ENCODE measurements at regions not wholly inside any gene's neighbourhood (a gene's known extent, or its start where the extent isn't known, plus 50 kb on each side); places are given as distances from the start of the nearest gene placed in this dataset.

GRCh38 chr12:67925552-67925951, 63.7 kb upstream of the IFNG-AS1 start:
- Histone ChIP-seq H4K8ac (ENCODE audit: low read depth, low read length) (no peak overlapping the region), H3K4me1 (ENCODE audit: control insufficient read depth in 2 of 2, insufficient read depth in 1 of 2, low read depth in 1 of 2, low read length in 2 of 2) (peaks cover 0 to 17% of the 10 kb centered on the region in 2 donors), H2AFZ (ENCODE audit: low read length) (no peak overlapping the region), H3K79me1 (ENCODE audit: low read depth, low read length) (no peaks in the 10 kb centered on the region), H2BK15ac (ENCODE audit: low read length) (no peak overlapping the region), H3K4me2 (ENCODE audit: insufficient read depth, low read length, poor library complexity, severe bottlenecking) (no peak overlapping the region), H3K14ac (ENCODE audit: low read length) (no peak overlapping the region), H3K27ac (replicated peaks; ENCODE audit: low read length) (no peak overlapping the region), H3K27me3 (ENCODE audit: control insufficient read depth in 3 of 3, insufficient read depth in 3 of 3, low read depth in 1 of 3, low read length in 3 of 3) (peaks cover 0 to 2% (median 0%) of the 10 kb centered on the region in 3 experiments), H3K36me3 (replicated peaks in 1 of 2; ENCODE audit: control insufficient read depth in 2 of 2, insufficient read depth in 2 of 2, low read length in 2 of 2) (no peaks in the 10 kb centered on the region), H2BK12ac (ENCODE audit: low read length) (no peak overlapping the region), H3K4me3 (ENCODE audit: low read length in 2 of 2) (no peak overlapping the region), H3K23ac (ENCODE audit: low read depth, low read length, poor library complexity) (no peak overlapping the region), H3K9me3 (replicated peaks in 1 of 2; ENCODE audit: control insufficient read depth in 2 of 2, insufficient read depth in 1 of 2, low read depth in 1 of 2, low read length in 2 of 2) (no peaks in the 10 kb centered on the region), H2AK5ac (ENCODE audit: low read depth, low read length) (no peak overlapping the region), H4K91ac (ENCODE audit: low read depth, low read length, poor library complexity) (no peak overlapping the region), H3K18ac (ENCODE audit: low read length) (no peak overlapping the region), H2BK5ac (ENCODE audit: low read length) (no peak overlapping the region), H3K4ac (ENCODE audit: low read length) (no peak overlapping the region), H3K9ac (ENCODE audit: low read depth, low read length, poor library complexity) (no peak overlapping the region), H2BK120ac (ENCODE audit: low read depth, low read length) (no peak overlapping the region)
- no CpG with 5 or more reads among the region's 3 CpGs for WGBS, 2 donors (ENCODE audit: extremely low coverage in 2 of 2, insufficient read length in 2 of 2, insufficient replicate concordance in 1 of 2)
- DNase-seq (ENCODE audit: low spot score) = no peak

- WGBS, 2 donors (ENCODE audit: extremely low coverage in 2 of 2, insufficient read length in 2 of 2, insufficient replicate concordance in 1 of 2) = no CpG with 5 or more reads among the region's 3 CpGs
- no peak overlapping the region for H3K4me3 ChIP-seq (ENCODE audit: low read length in 2 of 2)
- no peak overlapping the region for H3K23ac ChIP-seq (ENCODE audit: low read depth, low read length, poor library complexity)
- no peak overlapping the region for H3K27ac ChIP-seq (replicated peaks; ENCODE audit: low read length)
- DNase-seq (ENCODE audit: low spot score) = no peak
- no peak overlapping the region for H3K9ac ChIP-seq (ENCODE audit: low read depth, low read length, poor library complexity)
- H2BK15ac ChIP-seq (ENCODE audit: low read length) = no peak overlapping the region
- H2BK5ac ChIP-seq (ENCODE audit: low read length) = no peak overlapping the region
- H3K4me2 ChIP-seq (ENCODE audit: insufficient read depth, low read length, poor library complexity, severe bottlenecking) = no peak overlapping the region
- peaks cover 0 to 15% of the 10 kb centered on the region in 2 donors for H3K4me1 ChIP-seq (ENCODE audit: control insufficient read depth in 2 of 2, insufficient read depth in 1 of 2, low read depth in 1 of 2, low read length in 2 of 2)
- no peaks in the 10 kb centered on the region for H3K79me1 ChIP-seq (ENCODE audit: low read depth, low read length)
- peaks cover 0 to 2% (median 0%) of the 10 kb centered on the region in 3 experiments for H3K27me3 ChIP-seq (ENCODE audit: control insufficient read depth in 3 of 3, insufficient read depth in 3 of 3, low read depth in 1 of 3, low read length in 3 of 3)
- no peak overlapping the region for H2BK120ac ChIP-seq (ENCODE audit: low read depth, low read length)
- no peak overlapping the region for H2BK12ac ChIP-seq (ENCODE audit: low read length)
- H3K9me3 ChIP-seq (replicated peaks in 1 of 2; ENCODE audit: control insufficient read depth in 2 of 2, insufficient read depth in 1 of 2, low read depth in 1 of 2, low read length in 2 of 2) = no peaks in the 10 kb centered on the region
- H2AK5ac ChIP-seq (ENCODE audit: low read depth, low read length) = no peak overlapping the region
- no peak overlapping the region for H3K14ac ChIP-seq (ENCODE audit: low read length)
- no peak overlapping the region for H4K91ac ChIP-seq (ENCODE audit: low read depth, low read length, poor library complexity)
- no peak overlapping the region for H4K8ac ChIP-seq (ENCODE audit: low read depth, low read length)
- no peaks in the 10 kb centered on the region for H3K36me3 ChIP-seq (replicated peaks in 1 of 2; ENCODE audit: control insufficient read depth in 2 of 2, insufficient read depth in 2 of 2, low read length in 2 of 2)
- H3K4ac ChIP-seq (ENCODE audit: low read length) = no peak overlapping the region
- H2AFZ ChIP-seq (ENCODE audit: low read length) = no peak overlapping the region
- no peak overlapping the region for H3K18ac ChIP-seq (ENCODE audit: low read length)
These were observed 63.2 kb upstream of the IFNG-AS1 start for GRCh38 chr12:67926063-67926462.

- H3K27ac ChIP-seq (replicated peaks; ENCODE audit: low read length) = no peak overlapping the region
- no peaks in the 10 kb centered on the region for H3K9me3 ChIP-seq (replicated peaks in 1 of 2; ENCODE audit: control insufficient read depth in 2 of 2, insufficient read depth in 1 of 2, low read depth in 1 of 2, low read length in 2 of 2)
- H3K36me3 ChIP-seq (replicated peaks in 1 of 2; ENCODE audit: control insufficient read depth in 2 of 2, insufficient read depth in 2 of 2, low read length in 2 of 2) = no peaks in the 10 kb centered on the region
- no peak overlapping the region for H3K23ac ChIP-seq (ENCODE audit: low read depth, low read length, poor library complexity)
- DNase-seq (ENCODE audit: low spot score) = no peak
- no CpG with 5 or more reads among the region's 4 CpGs for WGBS, 2 donors (ENCODE audit: extremely low coverage in 2 of 2, insufficient read length in 2 of 2, insufficient replicate concordance in 1 of 2)
- H3K9ac ChIP-seq (ENCODE audit: low read depth, low read length, poor library complexity) = no peak overlapping the region
- H4K91ac ChIP-seq (ENCODE audit: low read depth, low read length, poor library complexity) = no peak overlapping the region
- no peak overlapping the region for H3K4me2 ChIP-seq (ENCODE audit: insufficient read depth, low read length, poor library complexity, severe bottlenecking)
- H2BK5ac ChIP-seq (ENCODE audit: low read length) = no peak overlapping the region
- H2AFZ ChIP-seq (ENCODE audit: low read length) = no peak overlapping the region
- H3K27me3 ChIP-seq (ENCODE audit: control insufficient read depth in 3 of 3, insufficient read depth in 3 of 3, low read depth in 1 of 3, low read length in 3 of 3) = peaks cover 0 to 2% (median 0%) of the 10 kb centered on the region in 3 experiments
- H3K4me3 ChIP-seq (ENCODE audit: low read length in 2 of 2) = no peak overlapping the region
- H2BK15ac ChIP-seq (ENCODE audit: low read length) = no peak overlapping the region
- H3K18ac ChIP-seq (ENCODE audit: low read length) = no peak overlapping the region
- no peaks in the 10 kb centered on the region for H3K79me1 ChIP-seq (ENCODE audit: low read depth, low read length)
- no peak overlapping the region for H2BK120ac ChIP-seq (ENCODE audit: low read depth, low read length)
- H2BK12ac ChIP-seq (ENCODE audit: low read length) = no peak overlapping the region
- H3K4me1 ChIP-seq (ENCODE audit: control insufficient read depth in 2 of 2, insufficient read depth in 1 of 2, low read depth in 1 of 2, low read length in 2 of 2) = peaks cover 0 to 12% of the 10 kb centered on the region in 2 donors
- H3K14ac ChIP-seq (ENCODE audit: low read length) = no peak overlapping the region
- no peak overlapping the region for H3K4ac ChIP-seq (ENCODE audit: low read length)
- no peak overlapping the region for H2AK5ac ChIP-seq (ENCODE audit: low read depth, low read length)
- no peak overlapping the region for H4K8ac ChIP-seq (ENCODE audit: low read depth, low read length)
These were observed 61.9 kb upstream of the IFNG-AS1 start for GRCh38 chr12:67927324-67927723.

- Histone ChIP-seq H2BK5ac (ENCODE audit: low read length) (no peak overlapping the region), H2BK120ac (ENCODE audit: low read depth, low read length) (no peak overlapping the region), H4K91ac (ENCODE audit: low read depth, low read length, poor library complexity) (no peak overlapping the region), H3K23ac (ENCODE audit: low read depth, low read length, poor library complexity) (no peak overlapping the region), H3K4ac (ENCODE audit: low read length) (no peak overlapping the region), H3K36me3 (replicated peaks in 1 of 2; ENCODE audit: control insufficient read depth in 2 of 2, insufficient read depth in 2 of 2, low read length in 2 of 2) (no peaks in the 10 kb centered on the region), H3K4me3 (ENCODE audit: low read length in 2 of 2) (no peak overlapping the region), H3K27me3 (ENCODE audit: control insufficient read depth in 3 of 3, insufficient read depth in 3 of 3, low read depth in 1 of 3, low read length in 3 of 3) (peaks cover 0 to 2% (median 0%) of the 10 kb centered on the region in 3 experiments), H3K9ac (ENCODE audit: low read depth, low read length, poor library complexity) (no peak overlapping the region), H2BK12ac (ENCODE audit: low read length) (no peak overlapping the region), H2AK5ac (ENCODE audit: low read depth, low read length) (no peak overlapping the region), H3K4me1 (ENCODE audit: control insufficient read depth in 2 of 2, insufficient read depth in 1 of 2, low read depth in 1 of 2, low read length in 2 of 2) (peaks cover 0 to 8% of the 10 kb centered on the region in 2 donors), H3K4me2 (ENCODE audit: insufficient read depth, low read length, poor library complexity, severe bottlenecking) (no peak overlapping the region), H3K14ac (ENCODE audit: low read length) (no peak overlapping the region), H4K8ac (ENCODE audit: low read depth, low read length) (no peak overlapping the region), H3K79me1 (ENCODE audit: low read depth, low read length) (no peaks in the 10 kb centered on the region), H3K27ac (replicated peaks; ENCODE audit: low read length) (no peak overlapping the region), H3K9me3 (replicated peaks in 1 of 2; ENCODE audit: control insufficient read depth in 2 of 2, insufficient read depth in 1 of 2, low read depth in 1 of 2, low read length in 2 of 2) (no peaks in the 10 kb centered on the region), H2AFZ (ENCODE audit: low read length) (no peak overlapping the region), H2BK15ac (ENCODE audit: low read length) (no peak overlapping the region), H3K18ac (ENCODE audit: low read length) (no peak overlapping the region)
- WGBS, 2 donors (ENCODE audit: extremely low coverage in 2 of 2, insufficient read length in 2 of 2, insufficient replicate concordance in 1 of 2) = no CpG with 5 or more reads among the region's 3 CpGs
- DNase-seq (ENCODE audit: low spot score) = no peak
These were observed 61.4 kb upstream of the IFNG-AS1 start for GRCh38 chr12:67927815-67928214.
